NCI-H1694 (cell line): ENCODE measurements at regions not wholly inside any gene's neighbourhood (a gene's known extent, or its start where the extent isn't known, plus 50 kb on each side); places are given as distances from the start of the nearest gene placed in this dataset.

Source experiments
- DNase-seq: peaks from one replicate; lab custom pipeline; 2025; lab: John Stamatoyannopoulos, UW

GRCh38 chr2:144156736-144157640 lies 362.9 kb downstream of the ZEB2 start:
- DNase-seq: no peak

DNA sequence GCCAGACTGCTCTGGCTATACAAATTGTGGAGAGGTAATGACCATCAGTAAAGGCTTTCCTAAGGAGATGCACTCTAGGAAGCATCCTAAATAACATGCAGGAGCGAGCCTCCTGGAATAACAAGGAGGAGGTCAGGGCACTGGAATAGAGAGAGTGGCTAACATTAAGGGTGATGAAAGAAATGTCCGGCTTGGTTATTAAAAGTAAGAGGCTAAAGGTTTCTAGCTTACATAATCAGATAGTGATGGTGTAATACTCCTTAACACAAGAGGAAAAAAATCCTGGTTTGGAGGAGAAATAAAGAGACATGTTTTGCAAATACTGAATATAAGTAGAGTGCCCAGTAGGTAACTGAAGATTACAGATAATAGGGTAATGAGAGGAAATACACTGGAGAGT lies 365.7 kb downstream of the ZEB2 start:
- DNase-seq: no peak

- DNase-seq: no peak
These were observed 367.1 kb downstream of the ZEB2 start for GRCh38 chr2:144152817-144153271.

GRCh38 chr2:144151851-144152250 lies 368.1 kb downstream of the ZEB2 start:
- DNase-seq: no peak

GRCh38 chr2:144151405-144151804 lies 368.5 kb downstream of the ZEB2 start:
- DNase-seq: no peak

GRCh38 chr2:144147356-144147755 lies 372.6 kb downstream of the ZEB2 start:
- DNase-seq: no peak

GRCh38 chr2:144146876-144147275 lies 373.0 kb downstream of the ZEB2 start:
- no peak for DNase-seq

DNA sequence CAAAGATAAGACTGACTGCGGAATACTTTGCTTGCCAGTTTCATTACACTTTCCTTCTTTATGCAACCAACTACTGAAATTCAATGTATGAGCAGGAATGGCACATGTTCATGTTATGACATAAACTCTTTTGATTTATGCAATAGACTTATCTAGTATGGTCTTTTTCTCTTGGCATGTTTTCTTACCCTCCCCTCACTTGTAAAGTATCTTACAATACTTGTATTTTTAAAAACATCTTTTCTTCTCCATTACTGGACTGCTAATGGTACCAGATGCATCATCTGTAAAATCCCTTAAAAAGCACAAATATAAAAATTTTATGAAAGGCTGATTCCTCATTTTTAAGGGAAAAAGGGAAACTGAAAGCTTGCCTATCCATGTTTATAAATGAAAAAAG lies 373.8 kb downstream of the ZEB2 start:
- no peak for DNase-seq

GRCh38 chr2:144143294-144144151 lies 376.4 kb downstream of the ZEB2 start:
- DNase-seq: no peak

GRCh38 chr2:144140891-144141290 lies 379.0 kb downstream of the ZEB2 start:
- no peak for DNase-seq

GRCh38 chr2:144137705-144138428 lies 382.1 kb downstream of the ZEB2 start:
- DNase-seq: no peak

DNA sequence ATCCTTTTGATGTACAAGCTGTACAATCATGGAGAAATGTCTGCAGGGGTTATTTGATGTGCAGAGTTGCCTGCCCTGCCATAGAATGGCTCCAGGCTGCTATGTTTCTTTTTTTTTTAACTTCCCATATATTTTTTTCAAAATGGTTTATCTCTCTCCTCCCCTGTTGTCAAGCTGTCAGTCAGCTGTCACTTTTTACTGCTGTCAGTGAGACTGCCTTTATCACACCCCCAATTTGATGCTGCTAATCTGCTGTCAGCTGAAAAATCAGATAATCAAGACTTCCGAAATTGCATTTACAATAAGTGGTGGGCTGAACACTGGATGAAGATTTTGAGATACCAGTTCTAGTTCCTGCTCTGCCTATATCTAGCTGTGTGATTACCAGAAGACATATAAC lies 382.6 kb downstream of the ZEB2 start:
- DNase-seq: no peak

GRCh38 chr2:144136297-144137010 lies 383.5 kb downstream of the ZEB2 start:
- DNase-seq: no peak

- DNase-seq: no peak
These were observed 385.8 kb downstream of the ZEB2 start for GRCh38 chr2:144133936-144134665.

DNA sequence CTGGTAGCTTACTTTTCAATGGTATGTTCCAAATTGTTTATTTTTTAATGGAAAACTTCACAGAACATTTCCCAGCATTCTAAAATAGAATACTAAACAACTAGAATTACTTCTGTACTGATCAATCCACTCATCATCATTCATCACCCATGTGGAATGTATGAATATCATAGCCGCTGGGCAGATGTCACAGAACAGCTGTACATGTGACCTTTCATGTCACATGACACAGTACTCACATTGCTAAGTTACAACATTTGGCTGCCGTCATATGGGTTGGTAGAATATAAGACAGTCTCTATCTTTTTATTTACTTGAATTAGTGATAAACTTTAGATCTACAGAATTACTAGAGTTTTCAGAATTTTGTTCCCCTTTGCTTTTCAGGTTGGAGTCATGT lies 387.6 kb downstream of the ZEB2 start:
- no peak for DNase-seq

- no peak for DNase-seq
These were observed 388.9 kb downstream of the ZEB2 start for GRCh38 chr2:144131042-144131441.

DNA sequence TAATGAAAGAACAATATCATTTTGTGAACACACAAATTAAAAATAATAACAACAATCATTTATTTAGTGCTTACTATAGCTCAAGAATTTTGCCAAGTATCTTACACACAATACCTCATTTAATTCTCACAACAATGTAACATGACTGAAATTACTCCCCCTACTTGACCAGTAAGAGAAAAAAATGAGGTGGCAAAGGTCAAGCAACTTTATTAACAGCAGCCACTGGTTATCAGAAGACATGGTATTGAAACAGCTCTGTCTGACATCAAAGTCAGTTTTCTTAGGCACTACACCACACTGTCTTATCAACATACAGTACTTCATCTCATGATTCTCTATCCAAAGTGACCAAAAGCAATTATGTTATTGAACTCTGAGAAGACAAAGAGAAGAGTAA lies 389.4 kb downstream of the ZEB2 start:
- no peak for DNase-seq

DNA sequence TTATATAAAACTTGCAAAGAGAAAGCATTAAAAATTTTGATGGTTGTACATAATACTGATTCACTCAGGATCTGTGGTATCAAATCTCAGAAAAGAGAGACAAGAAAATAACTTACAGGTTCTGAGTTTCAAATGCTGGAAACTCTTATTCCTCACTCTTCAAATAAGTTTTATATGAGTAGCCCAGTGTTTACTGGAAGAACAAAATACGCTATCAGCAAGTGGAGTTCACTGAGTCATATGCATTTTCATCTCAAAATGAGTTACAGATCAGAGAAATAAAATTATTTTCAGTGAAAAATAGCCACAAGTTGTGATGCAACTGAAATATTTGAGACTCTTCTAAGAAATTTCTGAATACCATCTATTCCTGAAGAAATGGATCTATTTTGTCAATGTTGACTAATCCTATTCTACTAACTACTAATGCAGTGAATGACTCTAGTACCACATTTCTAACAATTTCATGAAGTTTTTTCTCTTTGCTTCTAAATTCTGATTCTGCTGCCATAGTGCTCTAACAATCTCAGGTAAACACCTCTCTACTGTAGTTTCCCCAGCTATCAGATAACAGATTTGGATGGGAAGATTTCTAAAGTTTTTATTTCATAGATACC lies 391.7 kb downstream of the ZEB2 start:
- no peak for DNase-seq

DNA sequence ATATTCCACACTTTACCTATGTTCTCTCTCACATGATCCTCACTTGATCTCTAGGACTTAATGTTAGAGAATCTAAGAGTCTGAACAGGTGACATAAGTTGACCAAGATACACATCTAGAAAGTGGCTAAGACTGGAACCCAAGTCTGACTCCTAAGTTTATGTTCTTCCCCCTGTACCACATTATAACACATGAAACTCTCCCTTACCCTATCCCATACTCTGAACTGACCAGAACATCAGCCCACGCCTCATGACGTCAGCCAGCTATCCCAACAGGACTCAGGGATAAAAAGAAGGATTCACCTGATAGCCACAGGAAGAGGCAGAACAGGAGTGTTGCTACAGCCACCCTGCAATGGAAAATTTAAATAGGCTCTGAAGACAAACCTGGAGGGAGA lies 392.2 kb downstream of the ZEB2 start:
- DNase-seq: no peak

GRCh38 chr2:144126302-144126701 lies 393.6 kb downstream of the ZEB2 start:
- no peak for DNase-seq
